Suprapubic skin (tissue), 4 donors: ENCODE measurements at regions not wholly inside any gene's neighbourhood (a gene's known extent, or its start where the extent isn't known, plus 50 kb on each side); places are given as distances from the start of the nearest gene placed in this dataset.

ENCODE experiments used
- DNase-seq, 2 donors: peaks; one replicate each; pipeline ENCODE4 v3.0.0-alpha.2; 2019; ENCODE audit warnings: low spot score in 2 of 2
- H3K27ac ChIP-seq: fragments of 200-600 bp; sonication (generic); one replicate; pipeline ENCODE4 v1.5.1; 2019
- H3K27me3 ChIP-seq: fragments of 200-600 bp; sonication (generic); one replicate; pipeline ENCODE4 v1.5.1; 2019
- H3K36me3 ChIP-seq: fragments of 200-600 bp; sonication (generic); one replicate; pipeline ENCODE4 v1.5.1; 2019
- H3K4me1 ChIP-seq: fragments of 200-600 bp; sonication (generic); one replicate; pipeline ENCODE4 v1.5.1; 2019
- H3K4me3 ChIP-seq: fragments of 200-600 bp; sonication (generic); one replicate; pipeline ENCODE4 v1.5.1; 2019; ENCODE audit warnings: mild to moderate bottlenecking
- H3K9me3 ChIP-seq: fragments of 200-600 bp; sonication (generic); one replicate; pipeline ENCODE4 v1.5.1; 2019
- CTCF ChIP-seq, 2 donors: fragments of 200-600 bp in 1 of 2; fragments of 450-650 bp in 1 of 2; sonication (generic) in 1 of 2; IDR thresholded peaks; one replicate each; pipeline ENCODE4 v1.5.1; 2016 to 2019; ENCODE audit warnings: antibody characterized with exemption in 2 of 2, mild to moderate bottlenecking in 1 of 2, moderate library complexity in 1 of 2
- EP300 ChIP-seq: sonication (generic); formaldehyde crosslinking; IDR thresholded peaks from one replicate; pipeline ENCODE4 v1.6.1; 2017; ENCODE audit warnings: antibody characterized with exemption
- POLR2A ChIP-seq, 2 donors: fragments of 450-650 bp; IDR thresholded peaks; one replicate each; pipeline ENCODE4 v1.6.1; 2017; ENCODE audit warnings: antibody characterized with exemption in 2 of 2, mild to moderate bottlenecking in 2 of 2, moderate library complexity in 2 of 2
- POLR2AphosphoS5 ChIP-seq, 3 donors: sonication (generic); formaldehyde crosslinking; IDR thresholded peaks; one replicate each; pipeline ENCODE4 v1.6.1; 2017; ENCODE audit warnings: antibody characterized with exemption in 3 of 3
- WGBS: methylation state at CpG from one replicate; pipeline ENCODE4 v1.1.5; 2018; 5-methylcytosine and 5-hydroxymethylcytosine counted together

- no peaks in the 10 kb centered on the region for H3K27me3 ChIP-seq
- no peaks in the 10 kb centered on the region for H3K9me3 ChIP-seq
- no peak for DNase-seq
- no peaks in the 10 kb centered on the region for H3K36me3 ChIP-seq
- H3K4me1 ChIP-seq, result no peaks in the 10 kb centered on the region
- H3K4me3 ChIP-seq, result no peak overlapping the region
- TF ChIP-seq CTCF (IDR thresholded peaks at IDR 0.05), result no peak
- TF ChIP-seq POLR2AphosphoS5 (IDR thresholded peaks at IDR 0.05), result no peak
- no peak for TF ChIP-seq EP300
- TF ChIP-seq POLR2A (IDR thresholded peaks at IDR 0.05), result no peak
- H3K27ac ChIP-seq, result no peak overlapping the region
Measured at GRCh38 chrX:7720519-7720918, 122.5 kb upstream of the VCX start.

GRCh38 chrX:7714351-7714750 is 128.6 kb upstream of the VCX start:
- Histone ChIP-seq H3K4me1 (no peaks in the 10 kb centered on the region), H3K27me3 (no peaks in the 10 kb centered on the region), H3K9me3 (no peaks in the 10 kb centered on the region), H3K36me3 (no peaks in the 10 kb centered on the region), H3K4me3 (no peak overlapping the region), H3K27ac (no peak overlapping the region)
- 34% methylated on average over 2 of the region's 2 CpGs for WGBS
- no peak for DNase-seq
- no peak for TF ChIP-seq CTCF (IDR thresholded peaks at IDR 0.05)
- TF ChIP-seq EP300, result no peak
- TF ChIP-seq POLR2AphosphoS5 (IDR thresholded peaks at IDR 0.05), result no peak
- no peak for TF ChIP-seq POLR2A (IDR thresholded peaks at IDR 0.05)

GRCh38 chrX:7711167-7711566 is 131.8 kb upstream of the VCX start:
- no peak for TF ChIP-seq POLR2A (IDR thresholded peaks at IDR 0.05)
- TF ChIP-seq EP300, result no peak
- no peaks in the 10 kb centered on the region for H3K27me3 ChIP-seq
- DNase-seq, result no peak
- H3K9me3 ChIP-seq, result no peaks in the 10 kb centered on the region
- H3K27ac ChIP-seq, result no peak overlapping the region
- no peak overlapping the region for H3K4me3 ChIP-seq
- H3K36me3 ChIP-seq, result no peaks in the 10 kb centered on the region
- no peaks in the 10 kb centered on the region for H3K4me1 ChIP-seq

- Histone ChIP-seq H3K9me3 (no peaks in the 10 kb centered on the region), H3K27me3 (no peaks in the 10 kb centered on the region), H3K4me1 (no peaks in the 10 kb centered on the region), H3K36me3 (no peaks in the 10 kb centered on the region), H3K27ac (no peak overlapping the region), H3K4me3 (no peak overlapping the region)
- TF ChIP-seq CTCF (IDR thresholded peaks at IDR 0.05) (no peak), EP300 (no peak), POLR2A (IDR thresholded peaks at IDR 0.05) (no peak), POLR2AphosphoS5 (IDR thresholded peaks at IDR 0.05) (no peak)
- WGBS, result 56% methylated on average over 4 of the region's 4 CpGs
- DNase-seq, result no peak
Measured at GRCh38 chrX:7709845-7710244, 133.1 kb upstream of the VCX start.

- H3K9me3 ChIP-seq, result no peaks in the 10 kb centered on the region
- H3K4me3 ChIP-seq, result no peak overlapping the region
- H3K27ac ChIP-seq, result no peak overlapping the region
- H3K27me3 ChIP-seq, result no peaks in the 10 kb centered on the region
- no peak for TF ChIP-seq EP300
- no peak for TF ChIP-seq POLR2A (IDR thresholded peaks at IDR 0.05)
- no peak for TF ChIP-seq POLR2AphosphoS5 (IDR thresholded peaks at IDR 0.05)
- TF ChIP-seq CTCF (IDR thresholded peaks at IDR 0.05), result no peak
- H3K4me1 ChIP-seq, result no peaks in the 10 kb centered on the region
- no peak for DNase-seq
- H3K36me3 ChIP-seq, result no peaks in the 10 kb centered on the region
Measured at GRCh38 chrX:7706032-7706431, 136.9 kb upstream of the VCX start.

GRCh38 chrX:7704205-7704604 is 138.8 kb upstream of the VCX start:
- TF ChIP-seq POLR2A (IDR thresholded peaks at IDR 0.05) (no peak), CTCF (IDR thresholded peaks at IDR 0.05) (no peak), POLR2AphosphoS5 (IDR thresholded peaks at IDR 0.05) (no peak), EP300 (no peak)
- Histone ChIP-seq H3K27ac (no peak overlapping the region), H3K9me3 (no peaks in the 10 kb centered on the region), H3K36me3 (no peaks in the 10 kb centered on the region), H3K4me3 (no peak overlapping the region), H3K27me3 (no peaks in the 10 kb centered on the region), H3K4me1 (no peaks in the 10 kb centered on the region)
- no peak for DNase-seq
- WGBS, result 96% methylated on average over 4 of the region's 4 CpGs
